OCI-LY7 (cell line): ENCODE measurements at regions not wholly inside any gene's neighbourhood (a gene's known extent, or its start where the extent isn't known, plus 50 kb on each side); places are given as distances from the start of the nearest gene placed in this dataset.
A peak's percentile ranks its signal among the peaks of the same experiment; 100 is the strongest.

Experiments
- BruUV-seq: library from RNA; stranded (reverse); fragments of 400-500 nt; replicated peaks from 2 replicates; lab custom pipeline; 2021; lab: Mats Ljungman, UMichigan
- CTCF ChIA-PET: fragments of 300-600 bp; sonication (Branson Sonifier 250); formaldehyde crosslinking; loops from one replicate; lab custom pipeline; 2022; ENCODE audit warnings: antibody characterized with exemption; ENCODE audit not compliant: unreplicated experiment; lab: Charles Lee
- POLR2A ChIA-PET: fragments of 300-600 bp; sonication (Branson Sonifier 250); formaldehyde crosslinking; loops from one replicate; lab custom pipeline; 2022; ENCODE audit warnings: antibody characterized with exemption; lab: Charles Lee
- DNase-seq: peaks from one replicate; pipeline ENCODE4 v3.0.0-alpha.2; 2015; ENCODE audit warnings: low spot score
- H2AFZ ChIP-seq: fragments of 200-600 bp; sonication (generic), shearing (Covaris generic); 2 replicates; pipeline ENCODE4 v1.6.1; 2014; ENCODE audit warnings: mild to moderate bottlenecking, antibody characterized with exemption, low read length, moderate library complexity
- H3K27ac ChIP-seq: fragments of 200-600 bp; sonication (generic); 2 replicates; pipeline ENCODE4 v1.5.1; 2014; ENCODE audit warnings: mixed run types, low read depth, mild to moderate bottlenecking, moderate library complexity, low read length, inconsistent platforms; ENCODE audit not compliant: poor library complexity, severe bottlenecking
- H3K36me3 ChIP-seq: fragments of 200-600 bp; sonication (generic); 2 replicates; pipeline ENCODE4 v1.6.1; 2014; ENCODE audit warnings: mild to moderate bottlenecking, antibody characterized with exemption, low read length, moderate library complexity, mixed read lengths; ENCODE audit not compliant: insufficient read depth
- H3K4me1 ChIP-seq: fragments of 200-600 bp; sonication (generic); 2 replicates; pipeline ENCODE4 v1.5.1; 2014; ENCODE audit warnings: mild to moderate bottlenecking, low read length; ENCODE audit not compliant: insufficient read depth, poor library complexity, severe bottlenecking
- H3K4me2 ChIP-seq: fragments of 200-600 bp; sonication (generic); 2 replicates; pipeline ENCODE4 v1.6.1; 2014; ENCODE audit warnings: mild to moderate bottlenecking, low read length
- H3K4me3 ChIP-seq: fragments of 200-600 bp; sonication (generic); 2 replicates; pipeline ENCODE4 v1.5.1; 2014; ENCODE audit warnings: mild to moderate bottlenecking, low read depth, low read length; ENCODE audit not compliant: poor library complexity, severe bottlenecking
- H3K79me2 ChIP-seq: fragments of 200-600 bp; sonication (generic); 2 replicates; pipeline ENCODE4 v1.6.1; 2016; ENCODE audit warnings: low read depth, mild to moderate bottlenecking, low read length, moderate library complexity, mixed read lengths; ENCODE audit not compliant: insufficient read depth
- H3K9me2 ChIP-seq: fragments of 200-600 bp; sonication (generic); 2 replicates; pipeline ENCODE4 v1.6.1; 2016; ENCODE audit warnings: mild to moderate bottlenecking, low read length, mixed read lengths; ENCODE audit not compliant: insufficient read depth
- H3K9me3 ChIP-seq: fragments of 200-600 bp; sonication (generic); 2 replicates; pipeline ENCODE4 v1.6.1; 2014; ENCODE audit warnings: mild to moderate bottlenecking, mixed run types, low read length, mixed read lengths
- H4K20me1 ChIP-seq: fragments of 200-600 bp; sonication (generic); 2 replicates; pipeline ENCODE4 v1.6.1; 2014; ENCODE audit warnings: mild to moderate bottlenecking, antibody characterized with exemption, low read length, moderate library complexity, mixed read lengths; ENCODE audit not compliant: insufficient read depth
- CTCF ChIP-seq: fragments of 200-600 bp; sonication (generic); conservative IDR thresholded peaks from 2 replicates; pipeline ENCODE4 v1.5.1; 2014; ENCODE audit warnings: mild to moderate bottlenecking, antibody characterized with exemption, low read length, moderate library complexity, mixed read lengths
- EZH2phosphoT487 ChIP-seq: fragments of 200-600 bp; sonication (generic); IDR thresholded peaks from 2 replicates; pipeline ENCODE4 v1.6.1; 2018; ENCODE audit warnings: low read depth, borderline replicate concordance, mild to moderate bottlenecking, mixed run types, antibody characterized with exemption, low read length, moderate library complexity, mixed read lengths
- intact Hi-C: fragments of 100-400 bp; cut with micrococcal nuclease; formaldehyde crosslinking; loops from one replicate; pipeline ENCODE4 v1.10.0; 2022; ENCODE audit not compliant: unreplicated experiment

- intact Hi-C loops = no loop called here
- Histone ChIP-seq H3K9me2 (no peaks in the 10 kb centered on the region), H4K20me1 (no peaks in the 10 kb centered on the region), H3K79me2 (no peaks in the 10 kb centered on the region), H3K36me3 (no peaks in the 10 kb centered on the region), H3K4me3 (no peak overlapping the region), H3K4me2 (peak overlapping the region; percentile 23; the same call in 1 of the 2 replicates), H2AFZ (peak overlapping the region; percentile 50; the same call in 1 of the 2 replicates), H3K27ac (no peak overlapping the region), H3K4me1 (peaks cover 10% of the 10 kb centered on the region), H3K9me3 (no peaks in the 10 kb centered on the region)
- TF ChIP-seq EZH2phosphoT487 (no peak), CTCF (peak; percentile 72)
- ChIA-PET CTCF (interaction anchor here (1.3 to 1.5 kb wide), 2 partner anchors 16 to 18 kb away, joined by 3 read pairs; no protein-coding TSS in a partner anchor), POLR2A (interaction anchor here (0.6 to 1.2 kb wide), 4 partner anchors 99 to 267 kb away, joined by 3 to 4 read pairs (median 3); no protein-coding TSS in a partner anchor)
- DNase-seq = peak; percentile 59
- BruUV-seq = no TSS peak
Measured at GRCh38 chr2:64311948-64312621, 141.9 kb upstream of the LGALSL start.

- no peaks in the 10 kb centered on the region for H3K36me3 ChIP-seq
- TF ChIP-seq CTCF (0 out of 2 replicates have a peak, but pooled peaks have one; percentile 4), EZH2phosphoT487 (no peak)
- intact Hi-C loops = no loop called here
- DNase-seq = no peak
- H4K20me1 ChIP-seq = no peaks in the 10 kb centered on the region
- no peaks in the 10 kb centered on the region for H3K9me3 ChIP-seq
- no peaks in the 10 kb centered on the region for H3K79me2 ChIP-seq
- BruUV-seq = no TSS peak
- peaks cover 17% of the 10 kb centered on the region for H3K4me1 ChIP-seq
- H3K27ac ChIP-seq = no peak overlapping the region
- peak overlapping the region; percentile 50; the same call in 1 of the 2 replicates for H2AFZ ChIP-seq
- H3K9me2 ChIP-seq = no peaks in the 10 kb centered on the region
- POLR2A ChIA-PET = interaction anchor here (0.6 to 1.2 kb wide), 4 partner anchors 100 to 267 kb away, joined by 3 to 4 read pairs (median 3); no protein-coding TSS in a partner anchor
- H3K4me2 ChIP-seq = no peak overlapping the region; the same call in 1 of the 2 replicates
- no peak overlapping the region for H3K4me3 ChIP-seq
- CTCF ChIA-PET = interaction anchor here (1.3 to 1.5 kb wide), 2 partner anchors 15 to 18 kb away, joined by 3 read pairs; no protein-coding TSS in a partner anchor
Measured at GRCh38 chr2:64312622-64313397, 141.2 kb upstream of the LGALSL start.
